Myocyte (in vitro differentiated cells): ENCODE measurements at regions not wholly inside any gene's neighbourhood (a gene's known extent, or its start where the extent isn't known, plus 50 kb on each side); places are given as distances from the start of the nearest gene placed in this dataset.

Source experiments
- DNase-seq: peaks from one replicate; pipeline ENCODE4 v3.0.0-alpha.2; 2012; ENCODE audit warnings: low read depth

DNA sequence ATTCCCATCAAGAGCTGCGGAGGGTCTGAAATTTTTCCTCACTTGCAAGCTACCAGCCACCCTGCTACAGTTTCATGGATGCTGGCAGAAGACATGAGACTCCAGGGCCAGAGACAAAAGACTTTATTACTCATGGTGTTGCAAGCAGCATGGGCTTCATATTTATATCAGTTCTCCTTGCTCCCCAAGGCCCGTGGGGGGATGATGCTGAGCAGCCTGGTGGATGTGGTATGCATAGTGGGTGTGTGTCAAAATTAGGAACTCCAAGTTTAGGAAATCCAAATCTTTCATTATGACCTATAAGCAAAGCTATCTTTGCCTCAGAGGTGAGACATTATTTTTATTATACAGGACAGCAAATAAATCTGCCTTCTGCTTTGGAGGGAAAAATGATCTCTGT, 105.7 kb upstream of the ALDH1B1 start:
- no peak for DNase-seq

DNA sequence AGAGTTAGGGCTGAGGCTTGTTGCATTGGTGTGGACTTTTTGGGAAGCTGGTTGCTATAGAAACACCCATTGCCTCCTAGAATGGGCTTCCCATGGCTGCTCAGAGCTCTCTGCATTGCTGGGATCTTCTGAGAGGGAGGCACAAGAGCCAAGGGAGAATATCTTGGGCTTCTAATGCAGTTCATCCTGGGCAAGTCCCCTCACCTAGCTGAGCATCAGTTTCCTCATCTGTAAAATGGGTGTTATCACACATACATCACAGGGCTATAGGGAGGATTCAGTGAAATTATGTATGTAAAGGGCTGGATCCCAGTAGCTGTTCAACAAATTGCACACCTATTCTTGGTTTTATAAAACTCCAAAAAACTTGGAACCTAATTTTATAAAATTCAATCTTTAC, 106.1 kb upstream of the ALDH1B1 start:
- DNase-seq: peak; percentile 13

DNA sequence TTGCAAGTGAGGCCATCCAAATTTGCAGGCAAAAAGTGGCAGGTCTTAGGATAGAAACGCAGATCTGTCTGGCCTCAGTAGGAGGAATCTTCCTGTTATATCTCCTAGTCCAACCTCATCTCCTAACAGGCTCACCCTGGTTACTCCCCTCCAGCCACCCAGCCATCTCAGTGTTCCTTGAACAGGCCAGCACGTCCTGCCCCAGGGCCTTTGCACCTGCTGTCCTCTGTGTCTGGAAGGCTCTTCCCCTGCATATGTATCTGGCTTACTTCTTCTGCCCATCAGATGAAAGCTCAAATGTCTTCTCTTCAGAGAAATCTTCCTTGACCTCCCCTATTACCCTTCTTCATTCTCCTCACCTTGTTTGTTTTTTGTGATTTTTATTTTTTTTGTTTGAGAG, 107.3 kb upstream of the ALDH1B1 start:
- no peak for DNase-seq

DNA sequence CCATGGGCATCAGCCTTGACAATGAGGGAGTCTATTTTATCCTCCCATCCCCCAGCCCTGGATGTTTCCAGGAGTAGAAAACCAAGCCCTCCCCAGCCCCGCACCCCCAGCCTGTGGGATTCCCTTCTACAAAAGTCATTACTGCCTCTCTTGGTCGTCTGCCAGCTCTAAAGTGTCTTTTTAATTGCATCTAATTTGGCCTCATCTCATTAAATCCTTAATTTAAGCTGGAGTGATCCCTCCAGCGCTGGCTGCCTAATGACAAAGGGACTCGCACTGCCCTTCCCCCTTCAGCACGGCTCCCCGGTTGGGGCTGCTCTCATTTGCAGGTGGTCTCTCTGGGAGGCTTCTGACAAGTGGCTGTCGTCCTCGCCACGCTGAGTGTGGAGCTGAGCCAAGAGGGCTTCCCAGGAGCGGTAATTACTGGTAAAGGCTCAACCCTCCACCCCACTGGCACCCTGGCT, 107.9 kb upstream of the ALDH1B1 start:
- no peak for DNase-seq

DNA sequence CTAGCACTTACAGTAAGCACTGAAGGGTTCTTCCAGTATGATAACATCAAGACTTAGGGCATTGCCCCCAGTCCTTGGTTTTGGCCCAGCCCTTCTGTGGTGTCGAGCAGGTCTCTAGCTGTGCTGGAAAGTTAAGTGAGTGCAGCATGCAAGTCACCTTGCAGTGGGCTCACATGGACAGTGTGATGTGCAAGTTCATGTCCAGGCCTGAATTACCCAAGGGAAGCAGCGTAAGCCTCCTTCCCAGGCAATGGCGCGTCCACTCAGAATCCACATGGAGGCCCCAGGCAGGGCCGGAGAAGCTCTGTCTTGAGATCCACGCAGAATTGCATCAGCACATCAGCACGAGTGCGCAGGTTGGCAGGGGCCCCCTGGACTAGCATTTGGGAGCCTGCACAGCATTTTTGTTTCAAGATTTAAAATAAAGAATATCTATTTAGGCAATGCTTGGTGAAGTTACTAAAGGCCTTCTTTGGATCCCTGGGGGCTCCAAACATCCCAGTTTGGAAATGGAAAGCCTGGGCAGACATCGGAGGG, 108.4 kb upstream of the ALDH1B1 start:
- no peak for DNase-seq

DNA sequence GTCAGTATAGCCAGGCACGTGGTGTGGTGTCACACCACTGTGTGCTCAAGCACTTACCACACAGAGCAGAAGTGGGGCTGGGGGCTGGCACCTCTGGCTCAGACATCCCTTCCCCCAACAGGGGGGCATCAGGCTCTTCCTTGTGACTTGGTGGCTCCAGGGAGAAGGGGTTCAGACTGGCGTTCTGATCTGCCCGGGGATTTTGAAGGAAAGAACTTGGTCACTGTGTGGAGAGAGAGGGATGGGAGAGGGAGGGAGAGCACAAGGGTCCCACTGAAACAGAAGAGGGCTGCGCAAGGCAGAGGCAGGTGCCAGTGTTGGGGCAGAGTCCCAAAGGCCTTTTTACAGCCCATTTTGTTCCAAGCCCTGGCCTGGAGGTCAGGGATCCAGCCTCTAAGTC, 109.7 kb upstream of the ALDH1B1 start:
- DNase-seq: no peak

DNA sequence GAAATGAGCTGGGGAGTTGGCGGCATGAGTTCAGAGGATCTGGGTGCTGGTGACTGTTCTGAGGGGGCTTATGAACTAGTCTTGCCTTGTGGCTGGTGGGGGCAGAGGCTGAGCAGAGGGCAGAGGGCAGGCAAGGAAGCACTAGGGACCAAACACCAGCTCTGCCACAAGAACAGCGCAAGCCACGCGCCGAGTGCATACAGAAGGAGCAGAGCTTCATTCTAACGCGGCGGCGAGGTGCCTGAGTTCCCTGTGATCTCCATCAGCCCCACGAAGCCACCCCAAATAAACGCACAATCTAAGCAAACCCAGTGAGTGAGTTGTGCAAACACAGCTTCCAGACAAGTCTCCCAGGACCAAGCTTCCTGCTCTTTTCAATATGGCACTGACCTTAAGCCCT, 110.6 kb upstream of the ALDH1B1 start:
- no peak for DNase-seq

DNA sequence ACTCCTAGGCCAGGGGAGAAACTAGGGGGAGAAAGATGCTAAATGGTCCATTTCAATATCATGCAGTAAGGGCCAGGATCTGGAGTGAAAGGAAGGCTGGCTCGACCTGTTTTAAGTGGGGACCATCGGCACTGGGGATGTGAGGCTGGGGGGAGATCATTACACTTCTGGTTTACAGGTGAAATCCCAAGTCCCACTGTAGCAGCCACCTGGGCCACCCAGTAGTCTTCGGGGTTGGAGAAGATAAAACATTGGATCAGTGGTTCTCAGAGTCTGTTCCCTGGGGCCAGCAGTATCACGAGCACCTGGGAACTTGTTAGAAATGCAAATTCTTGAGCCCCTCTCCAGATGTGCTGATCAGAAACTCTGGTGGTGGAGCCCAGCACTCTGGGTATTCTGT, 111.3 kb upstream of the ALDH1B1 start:
- DNase-seq: no peak

DNA sequence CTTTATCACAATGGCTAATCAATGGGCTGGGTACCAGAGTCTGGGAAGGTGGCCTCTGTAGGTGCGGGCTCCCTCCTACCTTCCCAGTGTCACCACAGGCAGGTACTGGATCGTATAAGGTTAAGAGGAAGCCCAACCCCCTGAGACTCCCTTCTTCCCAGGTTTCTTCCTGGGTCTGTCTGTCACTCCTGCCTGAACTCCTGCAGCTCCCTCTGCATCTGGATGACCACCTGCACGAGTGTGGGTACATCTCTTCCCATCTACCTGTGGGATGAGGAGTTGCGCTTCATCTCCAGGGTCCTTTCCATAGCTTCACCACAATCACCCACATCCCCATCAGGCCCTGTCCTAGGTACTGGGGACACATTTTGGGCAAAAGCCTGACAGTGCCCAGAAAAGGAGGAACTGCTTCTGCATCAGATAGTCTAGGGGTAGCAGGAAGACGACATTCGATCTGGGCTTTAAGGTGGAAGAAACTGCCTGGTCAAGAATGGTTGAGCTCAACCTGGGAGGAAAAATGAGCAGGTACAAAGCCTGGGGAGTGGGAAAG, 112.2 kb upstream of the ALDH1B1 start:
- DNase-seq: no peak

DNA sequence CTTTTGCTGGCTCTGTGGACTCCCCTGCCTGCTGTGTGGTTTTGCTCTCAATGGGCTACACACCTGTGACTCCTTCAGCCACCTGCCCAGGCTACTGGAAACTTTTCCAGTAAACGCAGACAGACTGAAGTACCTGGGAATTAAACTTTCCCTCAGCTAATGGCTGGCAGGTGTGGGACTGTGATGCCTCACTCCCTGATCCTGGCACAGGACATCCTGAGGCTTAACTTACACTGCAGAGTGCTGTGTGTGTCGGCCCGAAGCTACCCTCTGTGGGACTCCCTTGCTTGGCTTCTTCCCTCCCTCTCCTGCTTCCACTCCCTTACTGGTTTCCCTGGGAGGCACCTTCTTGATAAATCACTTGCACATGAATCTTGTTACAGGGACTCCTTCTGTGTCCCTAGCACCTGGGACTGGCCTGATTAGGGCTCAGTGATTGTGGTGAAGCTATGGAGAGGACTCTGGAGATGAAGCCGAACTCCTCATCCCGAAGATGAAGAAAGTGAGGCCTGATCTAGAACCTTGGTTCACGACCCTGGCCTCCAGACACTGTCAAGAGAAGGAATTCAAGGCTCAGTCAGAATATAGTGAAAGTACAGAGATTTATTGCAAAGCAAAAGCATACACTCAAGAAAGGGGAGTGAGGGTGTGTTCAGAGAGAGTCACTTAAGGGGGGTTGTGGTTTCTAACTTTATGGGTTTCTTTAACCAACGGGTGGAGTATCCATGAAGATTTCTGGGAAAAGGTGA, 113.4 kb upstream of the ALDH1B1 start:
- no peak for DNase-seq

DNA sequence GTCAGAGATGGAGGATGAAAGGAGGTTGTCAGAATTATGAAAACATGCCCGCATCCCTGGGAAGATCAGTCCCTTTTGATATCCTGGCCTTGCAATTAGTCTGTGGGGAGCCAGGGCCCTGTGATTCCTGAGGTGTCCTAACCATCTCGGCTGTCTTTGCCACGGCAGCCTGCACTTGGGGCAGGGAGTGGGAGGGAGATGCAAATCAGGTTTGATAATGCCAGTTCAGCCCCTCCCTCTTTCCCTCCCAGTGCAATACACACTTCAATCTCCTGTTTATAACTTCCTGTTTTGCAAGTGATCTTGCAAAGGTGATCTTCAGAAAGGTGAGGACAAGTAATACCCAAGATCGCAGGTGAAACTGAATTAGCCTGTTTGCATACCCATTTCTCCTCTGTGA, 114.0 kb upstream of the ALDH1B1 start:
- no peak for DNase-seq

DNA sequence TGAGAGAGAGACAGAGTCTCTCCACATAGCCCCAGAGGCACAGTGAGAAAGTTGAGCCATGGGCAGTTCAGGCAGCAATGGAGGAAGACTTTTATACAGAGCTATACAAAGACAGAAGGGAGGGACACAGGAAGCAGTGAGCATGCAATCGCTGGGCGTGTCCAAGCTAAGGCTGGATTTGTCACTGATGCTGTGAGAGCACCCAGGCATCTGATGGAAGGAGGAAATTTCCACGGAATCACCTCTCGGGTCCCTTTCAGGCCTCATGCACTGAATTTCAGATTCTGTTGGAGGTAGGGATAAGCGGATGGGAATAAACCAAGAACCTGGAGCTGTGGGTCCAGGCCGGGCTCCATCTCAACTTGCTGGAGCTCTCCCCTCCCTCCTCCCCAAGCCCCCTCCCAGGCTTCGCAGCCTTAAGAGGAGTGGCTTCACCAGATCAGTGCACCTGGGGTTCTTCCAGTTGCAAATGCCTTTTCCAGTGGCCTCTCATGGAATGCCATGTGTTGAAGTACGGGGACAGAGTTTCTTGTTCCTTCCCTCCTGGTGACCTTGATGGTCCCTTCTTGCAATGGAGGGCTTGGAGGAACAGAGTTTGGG, 114.8 kb upstream of the ALDH1B1 start:
- DNase-seq: peak; percentile 20

DNA sequence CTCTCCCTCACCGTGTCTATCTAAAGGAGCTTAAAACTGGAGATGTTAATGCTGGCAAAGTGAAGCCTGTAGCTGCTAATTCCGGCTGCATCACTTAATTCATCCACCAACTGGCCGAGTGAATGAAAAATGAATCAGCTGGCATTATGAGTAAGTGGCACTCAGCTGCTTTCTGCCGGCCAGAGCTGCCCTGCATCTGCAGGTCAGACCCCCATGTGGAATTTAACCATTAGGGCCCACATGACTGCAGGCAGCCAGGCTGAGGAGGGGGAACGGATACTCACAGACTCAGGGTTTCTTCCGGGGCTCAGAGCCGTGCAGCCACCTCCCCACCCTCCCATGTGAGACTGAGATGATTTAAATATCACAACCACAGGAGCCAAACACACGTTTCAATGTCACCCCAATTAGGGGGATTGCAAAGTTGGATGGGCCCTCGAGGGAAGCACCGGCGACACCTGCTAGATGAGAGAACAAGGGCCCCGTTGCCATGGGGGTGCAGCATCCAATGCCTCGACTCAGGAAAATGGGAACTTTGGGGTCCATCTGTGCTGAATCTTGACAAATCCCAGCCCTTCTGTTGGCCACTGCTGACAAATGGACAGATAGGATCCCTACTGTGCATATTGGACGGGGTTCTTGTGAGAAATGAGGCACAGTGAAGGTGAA, 115.6 kb upstream of the ALDH1B1 start:
- DNase-seq: peak; percentile 78

DNA sequence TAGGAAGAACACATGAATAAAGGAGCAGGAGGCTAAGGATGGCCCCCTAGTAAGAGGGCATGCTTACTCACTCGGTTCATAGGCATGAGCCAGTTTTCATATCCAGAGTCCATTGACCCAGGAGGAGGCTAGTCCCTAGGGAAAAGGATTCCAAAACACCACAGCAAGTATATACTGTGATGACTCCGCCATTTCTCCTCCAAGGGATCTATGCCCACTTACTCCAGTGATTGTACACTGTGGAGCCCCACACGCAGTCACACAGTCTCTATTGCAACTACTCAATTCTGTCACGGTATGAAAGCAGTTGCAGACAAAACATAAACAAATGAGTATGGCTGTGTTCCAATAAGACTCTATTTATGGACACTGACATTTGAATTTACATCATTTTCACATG, 117.7 kb upstream of the ALDH1B1 start:
- peak; percentile 15 for DNase-seq

DNA sequence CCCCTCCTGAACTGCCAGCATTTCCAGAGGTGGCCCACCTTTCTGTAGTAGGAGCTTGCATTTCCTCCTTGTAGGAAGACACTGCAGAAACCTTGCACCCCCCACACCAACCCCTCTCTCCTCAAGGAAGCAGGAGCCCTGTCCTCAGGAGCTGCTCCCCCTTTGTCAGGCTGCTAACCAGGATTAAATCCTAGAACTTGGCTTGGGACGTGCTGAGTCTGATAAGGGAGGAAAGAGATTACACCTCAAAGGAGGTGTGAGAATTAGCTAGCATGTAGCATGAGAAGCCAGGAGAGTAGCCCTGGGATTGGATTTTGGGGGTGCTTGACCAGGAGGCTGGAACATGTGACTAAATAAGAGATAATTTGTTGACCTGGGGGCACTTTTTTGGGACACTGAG, 119.8 kb upstream of the ALDH1B1 start:
- no peak for DNase-seq

DNA sequence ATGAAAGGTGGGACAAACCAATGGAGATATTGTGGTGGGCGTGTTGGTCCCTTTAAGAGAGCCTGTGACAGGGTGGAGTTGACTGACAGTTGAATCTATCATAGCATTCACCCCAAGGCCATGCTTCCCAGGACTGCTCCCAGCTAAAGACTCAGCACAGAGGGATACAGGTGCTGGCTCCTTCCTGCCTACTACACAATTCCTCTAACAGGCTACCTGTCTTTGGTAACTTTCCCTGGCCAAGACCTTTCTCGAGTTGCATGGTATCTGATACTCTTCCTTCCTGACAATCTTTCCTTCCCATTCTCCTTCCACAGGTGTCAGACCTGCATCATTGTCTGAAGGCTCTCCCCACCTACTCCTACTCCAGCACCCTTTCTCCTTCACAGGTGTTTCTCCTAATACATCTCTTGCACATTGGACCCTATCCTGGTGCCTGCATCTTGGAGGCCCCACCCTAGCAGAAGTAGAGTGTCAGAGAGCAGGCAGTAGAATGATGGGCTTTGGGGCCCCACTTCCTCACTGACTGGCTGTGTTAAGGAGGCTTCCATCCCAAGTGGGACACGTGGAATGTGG, 120.7 kb upstream of the ALDH1B1 start:
- no peak for DNase-seq

DNA sequence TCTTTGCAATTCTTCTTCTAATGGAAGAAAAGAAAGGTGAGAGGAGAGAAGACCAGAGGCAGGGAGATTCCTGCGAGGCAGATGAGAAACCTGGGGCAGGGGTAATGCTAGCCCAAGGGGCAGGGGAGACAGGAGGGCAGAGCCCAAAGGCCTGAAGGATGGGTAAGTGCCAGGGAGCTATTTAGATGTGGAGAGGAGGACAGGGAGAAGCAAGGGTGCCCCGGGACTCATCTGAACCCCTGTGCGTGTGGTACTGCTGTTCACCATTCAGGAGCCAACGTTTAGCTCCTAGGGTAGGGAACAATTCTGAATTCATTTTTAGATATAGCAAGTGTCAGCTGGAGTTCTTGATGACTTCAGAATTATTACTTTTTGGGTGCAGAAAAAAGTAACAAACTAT, 122.7 kb upstream of the ALDH1B1 start:
- no peak for DNase-seq

DNA sequence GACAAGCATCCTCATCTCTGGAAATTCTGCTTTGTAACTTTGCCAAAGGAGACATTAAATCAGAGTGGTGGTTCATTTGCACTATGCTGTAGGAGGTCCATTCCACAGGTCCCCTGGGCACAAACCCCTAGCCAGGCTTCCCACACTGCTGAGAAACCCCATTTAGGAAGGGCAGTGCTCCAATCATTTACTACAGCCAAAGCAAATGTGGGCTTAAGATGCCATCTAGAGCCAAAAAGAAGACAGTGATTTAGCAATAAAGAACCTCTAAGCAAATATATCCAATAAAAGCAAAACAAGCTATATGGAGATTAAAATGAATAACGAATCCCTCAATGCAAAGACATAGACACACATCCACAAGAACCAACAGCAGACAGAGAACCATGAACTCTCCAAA, 129.0 kb upstream of the ALDH1B1 start:
- DNase-seq: no peak

DNA sequence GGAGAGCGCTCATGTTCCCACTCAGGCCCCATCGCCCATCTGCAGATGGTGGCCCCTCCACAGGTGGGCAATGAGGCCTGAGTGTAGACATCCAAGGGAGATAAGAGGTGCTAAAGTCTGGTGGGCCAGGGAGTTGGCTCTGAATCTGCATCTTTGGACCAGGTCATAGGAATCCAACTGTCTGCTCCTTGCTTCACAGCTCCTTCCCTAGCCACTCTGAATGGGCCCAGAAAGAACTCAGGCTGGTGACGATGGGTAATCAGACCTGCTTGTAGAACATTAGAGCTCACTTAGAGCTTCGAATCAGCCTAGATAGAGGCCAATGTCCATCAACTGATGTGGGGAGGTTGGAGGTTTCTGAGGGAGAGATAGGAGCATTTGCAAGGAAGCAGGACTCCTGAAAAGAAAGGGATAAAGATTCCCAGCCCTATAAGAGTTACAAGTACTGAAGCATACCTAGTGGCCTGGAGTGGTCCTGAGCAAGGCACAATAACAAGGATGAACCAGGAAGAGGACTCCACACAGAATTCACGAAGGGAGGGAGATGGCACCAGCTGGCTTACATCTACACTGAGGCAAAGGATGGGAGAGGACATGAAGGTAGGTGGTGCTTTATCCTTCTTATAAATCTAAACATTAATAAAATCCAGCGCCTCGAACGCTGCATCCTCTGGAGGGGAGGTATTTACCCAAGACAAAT, 132.8 kb upstream of the ALDH1B1 start:
- no peak for DNase-seq

DNA sequence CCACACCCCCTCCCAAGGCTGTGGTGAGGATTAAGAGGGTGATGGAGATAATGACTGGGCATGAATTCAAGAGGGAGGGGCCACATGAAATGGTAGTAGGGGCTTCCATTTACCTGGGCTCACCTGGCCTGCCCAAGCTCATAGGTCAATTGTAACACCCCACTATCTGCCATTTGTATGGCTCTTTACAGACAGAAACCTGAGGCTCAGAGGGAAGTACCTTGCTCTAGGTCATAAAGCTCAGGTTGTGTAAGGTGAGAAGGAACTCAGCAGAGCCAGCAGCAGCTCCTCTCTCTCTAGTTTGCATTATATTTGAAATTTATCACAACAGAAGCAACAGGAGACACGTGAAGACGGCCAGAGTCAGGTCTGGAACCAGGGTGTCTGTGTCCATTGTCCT, 133.4 kb upstream of the ALDH1B1 start:
- DNase-seq: no peak

DNA sequence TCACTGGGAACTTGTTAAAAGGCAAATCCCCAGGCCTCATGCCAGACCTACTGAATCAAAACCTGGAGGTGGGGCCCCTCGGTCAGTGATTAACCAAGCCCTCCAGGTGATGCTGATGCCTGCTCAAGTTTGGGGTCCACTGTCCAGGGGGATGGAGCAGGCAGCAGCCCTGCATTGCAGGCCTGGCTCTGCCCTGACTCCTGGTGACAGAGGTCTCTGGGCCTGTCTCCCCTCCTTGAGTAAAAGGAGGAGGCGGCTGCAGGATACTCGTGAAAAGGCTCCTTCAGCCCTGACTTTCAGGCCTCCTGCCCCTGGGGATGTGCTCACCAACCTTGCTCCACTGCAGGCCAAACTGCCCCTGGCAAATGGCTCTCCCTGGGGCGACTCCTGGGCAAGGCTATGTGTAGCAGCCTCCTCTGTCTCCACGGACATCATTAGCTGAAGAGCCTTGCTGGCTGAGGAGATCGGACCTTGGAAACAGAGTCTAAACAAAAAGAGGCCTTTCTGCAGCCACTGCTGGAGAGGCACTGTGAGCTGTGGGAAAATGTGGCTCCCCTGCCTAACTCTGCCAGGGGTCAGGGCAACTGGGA, 134.8 kb upstream of the ALDH1B1 start:
- DNase-seq: no peak
